ENCODE measurements at regions not wholly inside any gene's neighbourhood (a gene's known extent, or its start where the extent isn't known, plus 50 kb on each side); places are given as distances from the start of the nearest gene placed in this dataset.

DNA sequence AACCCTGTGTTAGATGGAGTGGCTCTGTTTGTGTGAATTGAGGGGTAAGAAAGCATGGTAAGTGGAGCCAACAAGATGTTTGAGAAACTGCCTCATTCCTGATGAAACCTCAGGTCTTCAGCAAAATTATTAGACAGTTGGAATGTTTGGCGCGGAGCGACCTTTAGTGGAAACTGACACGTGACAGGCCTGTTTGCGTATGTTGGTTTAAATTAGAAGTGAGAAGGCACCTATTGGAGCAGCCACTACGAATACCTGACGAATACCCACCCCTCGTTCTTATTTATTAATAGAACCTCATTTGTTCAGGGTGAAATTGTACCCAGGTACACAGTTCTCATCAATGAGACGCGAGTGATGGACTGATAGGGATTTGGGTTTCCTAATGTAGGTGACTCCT lies 63.2 kb upstream of the MIR17HG start:
- Mint-ChIP-seq H3K27ac (no peak overlapping the region), H3K36me3 (ENCODE audit: low read depth) (no peaks in the 10 kb centered on the region), H3K9me3 (peaks cover 2% of the 10 kb centered on the region), H3K4me3 (no peak overlapping the region), H3K4me1 (no peaks in the 10 kb centered on the region), H3K27me3 (peaks cover 2% of the 10 kb centered on the region)
- TF ChIP-seq, protein P1, sequence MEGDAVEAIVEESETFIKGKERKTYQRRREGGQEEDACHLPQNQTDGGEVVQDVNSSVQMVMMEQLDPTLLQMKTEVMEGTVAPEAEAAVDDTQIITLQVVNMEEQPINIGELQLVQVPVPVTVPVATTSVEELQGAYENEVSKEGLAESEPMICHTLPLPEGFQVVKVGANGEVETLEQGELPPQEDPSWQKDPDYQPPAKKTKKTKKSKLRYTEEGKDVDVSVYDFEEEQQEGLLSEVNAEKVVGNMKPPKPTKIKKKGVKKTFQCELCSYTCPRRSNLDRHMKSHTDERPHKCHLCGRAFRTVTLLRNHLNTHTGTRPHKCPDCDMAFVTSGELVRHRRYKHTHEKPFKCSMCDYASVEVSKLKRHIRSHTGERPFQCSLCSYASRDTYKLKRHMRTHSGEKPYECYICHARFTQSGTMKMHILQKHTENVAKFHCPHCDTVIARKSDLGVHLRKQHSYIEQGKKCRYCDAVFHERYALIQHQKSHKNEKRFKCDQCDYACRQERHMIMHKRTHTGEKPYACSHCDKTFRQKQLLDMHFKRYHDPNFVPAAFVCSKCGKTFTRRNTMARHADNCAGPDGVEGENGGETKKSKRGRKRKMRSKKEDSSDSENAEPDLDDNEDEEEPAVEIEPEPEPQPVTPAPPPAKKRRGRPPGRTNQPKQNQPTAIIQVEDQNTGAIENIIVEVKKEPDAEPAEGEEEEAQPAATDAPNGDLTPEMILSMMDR (IDR thresholded peaks at IDR 0.05) = no peak
- DNase-seq (no peak), ATAC-seq (ENCODE audit: low read depth) (no peak)
- POLR2A ChIA-PET = no interaction called here
- CTCF ChIA-PET = no interaction called here
- intact Hi-C loops (cut with micrococcal nuclease) = no loop called here

DNA sequence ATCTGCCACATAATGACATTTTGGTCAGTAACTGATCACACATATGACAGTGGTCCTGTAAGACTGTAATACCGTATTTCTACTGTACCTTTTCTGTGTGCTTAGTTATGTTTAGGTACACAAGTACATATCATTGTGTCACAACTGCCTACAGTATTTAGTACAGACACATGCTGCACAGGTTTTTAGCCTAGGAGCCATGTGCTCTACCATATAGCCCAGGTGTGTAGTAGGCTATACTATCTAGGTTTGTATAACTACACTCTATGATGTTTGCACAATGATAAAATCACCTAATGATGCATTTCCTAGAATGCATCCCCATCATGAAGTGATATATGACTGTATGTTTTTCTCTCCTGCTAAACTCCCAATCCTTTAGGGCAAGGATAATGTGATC lies 61.2 kb upstream of the MIR17HG start:
- intact Hi-C loops (cut with micrococcal nuclease) = no loop called here
- no peaks in the 10 kb centered on the region for H3K36me3 Mint-ChIP-seq (ENCODE audit: low read depth)
- peaks cover 2% of the 10 kb centered on the region for H3K27me3 Mint-ChIP-seq

DNA sequence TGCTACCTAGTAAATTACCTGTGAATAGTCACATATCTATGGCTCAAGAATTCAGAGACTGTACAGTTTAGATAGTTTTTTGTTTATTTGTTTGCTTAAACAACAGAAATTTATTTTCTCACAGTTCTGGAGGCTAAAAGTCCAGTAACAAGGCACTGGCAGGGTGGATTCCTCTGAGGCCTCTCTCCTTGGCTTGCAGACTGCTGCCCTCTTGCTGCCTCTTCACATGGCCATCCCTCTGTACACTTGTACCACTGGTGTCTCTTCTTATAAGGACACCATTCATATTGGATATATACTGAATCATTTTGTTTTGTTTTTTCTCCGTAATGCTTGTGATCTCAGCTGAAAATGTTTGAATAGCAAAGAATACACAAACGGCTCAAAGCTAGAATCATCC lies 56.4 kb upstream of the MIR17HG start:
- DNase-seq = no peak
- TF ChIP-seq, protein P1 (IDR thresholded peaks at IDR 0.05) = no peak
- POLR2A ChIA-PET = no interaction called here
- intact Hi-C loops (cut with micrococcal nuclease) = no loop called here
- CTCF ChIA-PET = no interaction called here
- Mint-ChIP-seq H3K27ac (no peak overlapping the region), H3K4me1 (no peaks in the 10 kb centered on the region), H3K4me3 (no peak overlapping the region), H3K36me3 (ENCODE audit: low read depth) (no peaks in the 10 kb centered on the region), H3K9me3 (peaks cover 2% of the 10 kb centered on the region), H3K27me3 (no peaks in the 10 kb centered on the region)
- no peak for ATAC-seq (ENCODE audit: low read depth)

More for the DNA sequence above, 61.2 kb upstream of the MIR17HG start:
- no peak overlapping the region for H3K27ac Mint-ChIP-seq
- no peak for DNase-seq
- H3K4me1 Mint-ChIP-seq = no peaks in the 10 kb centered on the region
- peaks cover 2% of the 10 kb centered on the region for H3K9me3 Mint-ChIP-seq
- ATAC-seq (ENCODE audit: low read depth) = no peak
- TF ChIP-seq, protein P1 (IDR thresholded peaks at IDR 0.05) = no peak
- H3K4me3 Mint-ChIP-seq = no peak overlapping the region
- CTCF ChIA-PET = no interaction called here
- POLR2A ChIA-PET = no interaction called here

DNA sequence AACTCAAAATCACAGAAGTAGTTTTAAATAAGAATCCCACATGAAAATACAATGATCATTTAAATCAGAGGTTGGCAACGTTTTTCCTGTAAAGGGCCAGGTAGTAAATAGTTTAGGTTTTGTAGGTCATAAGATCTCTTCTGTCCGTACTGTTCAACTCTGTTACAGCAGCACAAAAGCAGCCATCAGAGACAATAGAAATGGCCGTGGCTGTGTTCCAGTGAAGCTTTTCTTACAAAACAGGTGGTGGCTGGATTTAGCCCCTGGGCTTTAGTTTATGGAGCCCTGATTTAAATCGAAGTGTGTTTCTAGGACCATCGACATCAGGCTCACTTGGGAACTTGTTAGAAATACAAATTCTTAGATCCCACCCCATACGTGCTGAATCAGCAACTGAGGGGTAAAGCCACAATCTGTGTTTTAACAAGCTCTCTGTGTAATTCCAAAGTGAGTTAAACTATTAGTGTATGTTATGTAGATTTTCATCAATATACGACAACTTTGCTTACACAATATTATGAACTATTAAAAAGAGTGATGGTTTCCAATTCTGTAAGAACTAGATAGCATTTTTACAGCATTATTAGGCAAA lies 54.8 kb upstream of the MIR17HG start:
- peaks cover 3% of the 10 kb centered on the region for H3K27me3 Mint-ChIP-seq
- ATAC-seq (ENCODE audit: low read depth) (no peak), DNase-seq (no peak)
- H3K4me1 Mint-ChIP-seq = no peaks in the 10 kb centered on the region
- intact Hi-C loops (cut with micrococcal nuclease) = no loop called here
- no peak overlapping the region for H3K4me3 Mint-ChIP-seq
- peaks cover 2% of the 10 kb centered on the region for H3K9me3 Mint-ChIP-seq
- H3K27ac Mint-ChIP-seq = no peak overlapping the region
- TF ChIP-seq, protein P1 (IDR thresholded peaks at IDR 0.05) = no peak
- ChIA-PET POLR2A (no interaction called here), CTCF (no interaction called here)
- H3K36me3 Mint-ChIP-seq (ENCODE audit: low read depth) = no peaks in the 10 kb centered on the region

DNA sequence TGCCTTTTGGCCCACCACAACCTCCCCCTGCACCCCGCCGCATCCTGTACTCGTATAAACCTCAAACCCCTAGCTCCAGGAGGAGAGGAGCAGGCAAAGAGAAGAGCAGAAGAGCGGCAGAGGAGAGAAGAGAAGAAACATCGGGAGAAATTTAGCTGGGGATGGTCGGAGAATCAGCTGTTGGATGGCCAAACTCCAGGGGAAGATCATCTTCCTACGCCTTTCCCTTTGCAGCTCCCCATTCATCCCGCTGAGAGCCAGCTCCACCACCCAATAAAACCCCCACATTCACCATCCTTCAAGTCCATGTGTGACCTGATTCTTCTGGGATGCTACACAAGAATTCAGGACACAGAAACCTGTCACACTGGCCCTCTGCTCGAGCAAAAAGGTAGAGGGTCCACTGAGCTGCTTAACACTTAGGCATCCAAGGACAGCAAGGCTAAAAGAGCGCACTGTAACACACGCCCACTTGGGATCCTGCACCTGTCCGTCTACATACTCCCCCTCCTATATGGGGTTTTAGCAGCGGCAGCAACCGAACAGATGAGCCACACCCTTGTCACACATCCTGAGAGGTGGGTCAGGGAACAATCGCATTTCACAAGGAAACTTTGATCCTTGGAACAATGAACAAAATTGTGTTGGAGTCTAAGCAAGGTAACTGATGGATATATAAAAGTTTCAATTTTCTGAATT lies 51.6 kb upstream of the MIR17HG start:
- H3K4me3 Mint-ChIP-seq = no peak overlapping the region
- TF ChIP-seq, protein P1 (IDR thresholded peaks at IDR 0.05) = no peak
- peaks cover 8% of the 10 kb centered on the region for H3K9me3 Mint-ChIP-seq
- peaks cover 4% of the 10 kb centered on the region for H3K4me1 Mint-ChIP-seq
- intact Hi-C loops (cut with micrococcal nuclease) = no loop called here
- H3K27ac Mint-ChIP-seq = no peak overlapping the region
- ATAC-seq (ENCODE audit: low read depth) = no peak
- POLR2A ChIA-PET = no interaction called here
- H3K27me3 Mint-ChIP-seq = peaks cover 3% of the 10 kb centered on the region
- no peaks in the 10 kb centered on the region for H3K36me3 Mint-ChIP-seq (ENCODE audit: low read depth)
- DNase-seq = no peak
- CTCF ChIA-PET = no interaction called here
